ENCODE measurements at regions not wholly inside any gene's neighbourhood (a gene's known extent, or its start where the extent isn't known, plus 50 kb on each side); places are given as distances from the start of the nearest gene placed in this dataset.

- H3K23ac ChIP-seq (ENCODE audit: insufficient read length, low read depth, low read length): no peak overlapping the region
- no peak overlapping the region for H2BK12ac ChIP-seq (ENCODE audit: insufficient read length, low read depth, low read length)
- no peak overlapping the region for H3K14ac ChIP-seq (ENCODE audit: insufficient read depth, low read length)
- H4K8ac ChIP-seq (replicated peaks; ENCODE audit: insufficient read length, low read depth, low read length): no peak overlapping the region
- no peak overlapping the region for H3K56ac ChIP-seq (ENCODE audit: insufficient read length, low read depth, low read length)
- WGBS (ENCODE audit: extremely low coverage, insufficient read length, low lambda C conversion rate): no CpG with 5 or more reads among the region's 4 CpGs
- no peak overlapping the region for H2BK20ac ChIP-seq (ENCODE audit: low read depth, low read length, poor library complexity, severe bottlenecking)
- H3K27me3 Mint-ChIP-seq (ENCODE audit: low read depth): no peaks in the 10 kb centered on the region; the same call in 1 of the 2 replicates
- no peaks in the 10 kb centered on the region for H3K36me3 Mint-ChIP-seq (ENCODE audit: insufficient read depth in 1 of 3, low read depth in 3 of 3)
- H2BK120ac ChIP-seq (ENCODE audit: low read depth, low read length, poor library complexity, severe bottlenecking): no peak overlapping the region
- no peaks in the 10 kb centered on the region for H3K79me1 ChIP-seq (ENCODE audit: insufficient read depth, low read depth, low read length, poor library complexity, severe bottlenecking)
- 0 out of 4 replicates have a peak, but pooled peaks cover 0 to 2% of the 10 kb centered on the region in 2 experiments for H3K4me1 Mint-ChIP-seq
- DNase-seq: no peak
- H2AK5ac ChIP-seq (ENCODE audit: insufficient read length, low read length): no peak overlapping the region
- no peak overlapping the region for H3K27ac Mint-ChIP-seq
- no peaks in the 10 kb centered on the region for H3K27me3 ChIP-seq (ENCODE audit: insufficient read depth, low read length)
- no peaks in the 10 kb centered on the region for H3K4me1 ChIP-seq (ENCODE audit: insufficient read depth, low read length)
- H3K4ac ChIP-seq (ENCODE audit: low read depth, low read length): no peak overlapping the region
- no peak overlapping the region for H4K91ac ChIP-seq (ENCODE audit: insufficient read length, low read depth, low read length)
- no peak overlapping the region for H2BK15ac ChIP-seq (ENCODE audit: low read depth, low read length)
- no peak overlapping the region for H3K4me3 Mint-ChIP-seq
- no peak overlapping the region for H3K4me2 ChIP-seq (ENCODE audit: insufficient read depth, insufficient read length, low read length)
- no peaks in the 10 kb centered on the region for H3K23me2 ChIP-seq (ENCODE audit: insufficient read length, low read depth, low read length, poor library complexity, severe bottlenecking)
- H3T11ph ChIP-seq (ENCODE audit: low read length): no peak overlapping the region
- no peak for TF ChIP-seq CTCF (conservative IDR thresholded peaks at IDR 0.05)
- H2AFZ ChIP-seq (ENCODE audit: low read length): no peak overlapping the region
- no peaks in the 10 kb centered on the region for H4K20me1 ChIP-seq (ENCODE audit: control insufficient read depth, insufficient read depth, insufficient read length)
- H4K5ac ChIP-seq (ENCODE audit: insufficient read length, low read depth, low read length): no peak overlapping the region
- no peak overlapping the region for H3K18ac ChIP-seq (ENCODE audit: insufficient read length, low read depth, low read length)
- H3K9ac ChIP-seq (ENCODE audit: extremely low read depth, insufficient read length, low read length): no peak overlapping the region
- peaks cover 0 to 7% of the 10 kb centered on the region in 2 experiments; a peak in 2 of 5 replicates for H3K9me3 Mint-ChIP-seq
- H3K79me2 ChIP-seq (ENCODE audit: insufficient read depth, low read length): no peaks in the 10 kb centered on the region
- H3K9me3 ChIP-seq (ENCODE audit: control insufficient read depth, low read depth, low read length): no peaks in the 10 kb centered on the region
- H3K27ac ChIP-seq (ENCODE audit: insufficient read length, low read depth, low read length): no peak overlapping the region
- H2BK5ac ChIP-seq (ENCODE audit: insufficient read length, low read length): no peak overlapping the region
These were observed 835.8 kb upstream of the VRK2 start for GRCh38 chr2:57210855-57211254.

Measured in H9 (cell line).